ENCODE measurements at regions not wholly inside any gene's neighbourhood (a gene's known extent, or its start where the extent isn't known, plus 50 kb on each side); places are given as distances from the start of the nearest gene placed in this dataset.
"Not testable (repeated sequence)": the region's sequence is repeated elsewhere in the genome, so short reads cannot be mapped to it uniquely, and the experiment has no call there.

GRCh38 chr2:237235383-237236095, 149.8 kb downstream of the COPS8 start:
- peaks cover 12 to 28% (median 12%) of the 10 kb centered on the region in 3 donors for H3K27me3 Mint-ChIP-seq
- DNase-seq (no peak), ATAC-seq (ENCODE audit: low read depth in 2 of 2) (no peak)
- no peaks in the 10 kb centered on the region for H3K4me1 Mint-ChIP-seq
- no peak overlapping the region for H3K27ac Mint-ChIP-seq
- no peak overlapping the region for H3K4me3 Mint-ChIP-seq
- no peaks in the 10 kb centered on the region for H3K36me3 Mint-ChIP-seq
- H3K9me3 Mint-ChIP-seq = peaks cover 5 to 18% (median 7%) of the 10 kb centered on the region in 7 donors

DNA sequence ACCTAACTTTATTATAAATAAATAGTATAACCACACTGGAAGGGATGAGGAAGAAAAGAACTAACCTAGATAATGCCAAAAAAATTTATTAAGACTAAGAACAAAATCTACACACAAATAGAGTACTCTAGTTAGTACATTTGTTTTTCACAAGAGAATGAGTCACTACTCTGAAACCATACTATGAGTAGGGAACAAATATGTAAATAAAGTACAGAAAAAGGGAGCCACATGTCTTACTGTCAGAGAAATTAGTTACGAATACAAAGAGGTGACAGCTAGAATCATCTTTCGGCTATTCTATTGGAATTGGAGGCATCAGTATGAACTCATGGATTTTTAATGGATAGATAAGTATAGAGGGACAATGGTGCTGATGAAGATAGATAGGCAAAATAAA, 150.5 kb downstream of the COPS8 start:
- no peak overlapping the region for H3K27ac Mint-ChIP-seq
- DNase-seq (no peak), ATAC-seq (ENCODE audit: low read depth in 2 of 2) (no peak)
- no peaks in the 10 kb centered on the region for H3K36me3 Mint-ChIP-seq
- peaks cover 12 to 27% (median 12%) of the 10 kb centered on the region in 3 donors for H3K27me3 Mint-ChIP-seq
- peaks cover 5 to 24% (median 11%) of the 10 kb centered on the region in 7 donors for H3K9me3 Mint-ChIP-seq
- no peak overlapping the region for H3K4me3 Mint-ChIP-seq
- H3K4me1 Mint-ChIP-seq = no peaks in the 10 kb centered on the region

- DNase-seq (no peak), ATAC-seq (ENCODE audit: low read depth in 2 of 2) (no peak)
- Mint-ChIP-seq H3K36me3 (no peaks in the 10 kb centered on the region), H3K9me3 (peaks cover 2 to 40% (median 24%) of the 10 kb centered on the region in 7 donors), H3K27ac (no peak overlapping the region), H3K4me1 (no peaks in the 10 kb centered on the region), H3K27me3 (peaks cover 7 to 12% (median 7%) of the 10 kb centered on the region in 3 donors), H3K4me3 (no peak overlapping the region)
Measured at GRCh38 chr2:237238249-237238648, 152.6 kb downstream of the COPS8 start.

DNA sequence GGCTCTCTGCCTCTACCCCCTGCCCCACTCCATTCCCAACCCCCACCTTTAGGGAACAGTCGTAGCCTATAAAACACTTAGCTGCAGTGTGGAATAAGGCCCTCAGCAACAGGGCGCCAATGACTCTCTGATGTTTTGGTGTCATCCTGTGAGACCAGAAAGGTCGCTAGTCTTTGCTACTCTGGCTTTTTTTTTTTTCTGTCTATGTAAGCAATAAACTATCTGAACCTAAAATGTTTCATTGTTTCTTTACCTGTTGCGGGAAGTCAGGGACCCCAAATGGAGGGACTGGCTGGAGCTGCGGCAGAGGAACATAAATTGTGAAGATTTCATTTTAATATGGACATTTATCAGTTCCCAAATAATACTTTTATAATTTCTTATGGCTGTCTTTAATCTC, 154.6 kb downstream of the COPS8 start:
- no peaks in the 10 kb centered on the region for H3K4me1 Mint-ChIP-seq
- no peak overlapping the region for H3K27ac Mint-ChIP-seq
- H3K36me3 Mint-ChIP-seq = no peaks in the 10 kb centered on the region
- DNase-seq (no peak), ATAC-seq (ENCODE audit: low read depth in 2 of 2) (no peak)
- H3K4me3 Mint-ChIP-seq = no peak overlapping the region
- H3K9me3 Mint-ChIP-seq = peaks cover 5 to 48% (median 26%) of the 10 kb centered on the region in 7 donors
- H3K27me3 Mint-ChIP-seq = peaks cover under 1 to 12% (median 7%) of the 10 kb centered on the region in 3 donors

GRCh38 chr2:237240868-237241267, 155.2 kb downstream of the COPS8 start:
- ATAC-seq (ENCODE audit: low read depth in 2 of 2); H3K36me3 Mint-ChIP-seq; H3K4me3 Mint-ChIP-seq; H3K27ac Mint-ChIP-seq; H3K4me1 Mint-ChIP-seq; DNase-seq: not testable (repeated sequence)
- H3K27me3 Mint-ChIP-seq = peaks cover 7 to 12% (median 7%) of the 10 kb centered on the region in 3 donors
- H3K9me3 Mint-ChIP-seq = peaks cover 7 to 48% (median 26%) of the 10 kb centered on the region in 7 donors

- peaks cover 0 to 8% (median 7%) of the 10 kb centered on the region in 3 donors for H3K27me3 Mint-ChIP-seq
- peaks cover 7 to 48% (median 24%) of the 10 kb centered on the region in 7 donors for H3K9me3 Mint-ChIP-seq
- no peak overlapping the region for H3K4me3 Mint-ChIP-seq
- H3K27ac Mint-ChIP-seq = no peak overlapping the region
- DNase-seq (no peak), ATAC-seq (ENCODE audit: low read depth in 2 of 2) (no peak)
- H3K4me1 Mint-ChIP-seq = no peaks in the 10 kb centered on the region
- no peaks in the 10 kb centered on the region for H3K36me3 Mint-ChIP-seq
Measured at GRCh38 chr2:237242091-237242536, 156.4 kb downstream of the COPS8 start.

GRCh38 chr2:237243487-237243886, 157.8 kb downstream of the COPS8 start:
- peaks cover under 1 to 8% (median 2%) of the 10 kb centered on the region in 3 donors for H3K27me3 Mint-ChIP-seq
- no peak overlapping the region for H3K27ac Mint-ChIP-seq
- no peaks in the 10 kb centered on the region for H3K4me1 Mint-ChIP-seq
- no peak for DNase-seq
- peaks cover 7 to 49% (median 24%) of the 10 kb centered on the region in 7 donors for H3K9me3 Mint-ChIP-seq
- no peak for ATAC-seq (ENCODE audit: low read depth in 2 of 2)
- H3K4me3 Mint-ChIP-seq = no peak overlapping the region
- no peaks in the 10 kb centered on the region for H3K36me3 Mint-ChIP-seq

DNA sequence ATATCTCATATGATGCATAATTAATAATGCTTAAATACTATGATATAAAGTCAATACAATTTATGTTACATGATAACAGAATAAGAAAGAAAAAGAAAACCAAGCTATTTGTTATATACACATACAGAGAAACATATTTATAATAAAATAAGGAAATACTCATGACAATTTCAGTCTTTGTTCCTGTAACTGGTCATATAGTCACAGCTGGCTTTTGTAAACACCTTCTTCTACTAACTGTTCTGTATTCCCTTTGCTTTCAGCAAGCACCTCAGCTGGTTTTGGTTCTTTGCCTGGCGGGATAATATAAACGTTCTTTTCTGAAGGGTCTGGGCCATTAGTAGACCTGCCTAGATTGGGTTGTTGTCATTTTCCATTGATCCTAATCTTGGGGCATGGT, 158.5 kb downstream of the COPS8 start:
- DNase-seq (no peak), ATAC-seq (ENCODE audit: low read depth in 2 of 2) (no peak)
- Mint-ChIP-seq H3K4me1 (no peaks in the 10 kb centered on the region), H3K27ac (no peak overlapping the region), H3K27me3 (peaks cover 0 to 8% (median 7%) of the 10 kb centered on the region in 3 donors), H3K4me3 (no peak overlapping the region), H3K36me3 (no peaks in the 10 kb centered on the region), H3K9me3 (peaks cover 7 to 56% (median 27%) of the 10 kb centered on the region in 7 donors)

GRCh38 chr2:237244976-237245646, 159.4 kb downstream of the COPS8 start:
- H3K27me3 Mint-ChIP-seq = peaks cover 0 to 10% (median 8%) of the 10 kb centered on the region in 3 donors
- DNase-seq (no peak), ATAC-seq (ENCODE audit: low read depth in 2 of 2) (no peak)
- no peak overlapping the region for H3K27ac Mint-ChIP-seq
- H3K9me3 Mint-ChIP-seq = peaks cover 6 to 54% (median 24%) of the 10 kb centered on the region in 7 donors
- H3K4me1 Mint-ChIP-seq = no peaks in the 10 kb centered on the region
- H3K4me3 Mint-ChIP-seq = no peak overlapping the region
- H3K36me3 Mint-ChIP-seq = no peaks in the 10 kb centered on the region

- peaks cover 2 to 14% (median 3%) of the 10 kb centered on the region in 7 donors for H3K9me3 Mint-ChIP-seq
- no peaks in the 10 kb centered on the region for H3K4me1 Mint-ChIP-seq
- H3K4me3 Mint-ChIP-seq = no peak overlapping the region
- H3K27ac Mint-ChIP-seq = no peak overlapping the region
- DNase-seq = no peak
- peaks cover 4 to 15% (median 11%) of the 10 kb centered on the region in 3 donors for H3K27me3 Mint-ChIP-seq
- no peaks in the 10 kb centered on the region for H3K36me3 Mint-ChIP-seq
- no peak for ATAC-seq (ENCODE audit: low read depth in 2 of 2)
Measured at GRCh38 chr2:237250599-237250998, 163.4 kb downstream of the COL6A3 start.

DNA sequence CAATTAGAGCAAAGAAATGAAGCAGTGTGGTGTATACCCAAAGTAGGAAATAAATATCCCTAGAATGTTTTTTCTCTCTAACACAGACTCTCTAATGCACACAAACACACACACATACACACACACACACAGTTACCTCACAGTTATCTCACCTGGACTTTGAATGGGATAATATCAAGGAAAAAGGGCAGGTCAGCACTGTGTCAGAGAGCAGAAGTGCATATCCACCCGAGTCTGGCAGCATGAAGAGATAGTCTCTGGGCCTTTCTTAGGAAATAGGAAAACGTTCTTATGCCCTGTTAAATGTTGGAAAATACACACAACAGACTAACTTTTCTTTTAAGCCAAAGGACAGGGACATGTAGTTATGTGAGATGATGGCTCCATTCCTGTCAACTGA, 162.0 kb downstream of the COL6A3 start:
- Mint-ChIP-seq H3K27me3 (peaks cover 0 to 20% (median 15%) of the 10 kb centered on the region in 3 donors), H3K4me3 (no peak overlapping the region), H3K9me3 (peaks cover 0 to 14% (median 3%) of the 10 kb centered on the region in 7 donors)

GRCh38 chr2:237253046-237253702, 160.8 kb downstream of the COL6A3 start:
- Mint-ChIP-seq H3K9me3 (peaks cover 0 to 14% (median 3%) of the 10 kb centered on the region in 7 donors), H3K27me3 (peaks cover 6 to 27% (median 15%) of the 10 kb centered on the region in 3 donors), H3K4me1 (no peaks in the 10 kb centered on the region), H3K36me3 (no peaks in the 10 kb centered on the region), H3K4me3 (no peak overlapping the region), H3K27ac (no peak overlapping the region)
- ATAC-seq (ENCODE audit: low read depth in 2 of 2) = no peak
- DNase-seq = no peak

More for the DNA sequence above, 162.0 kb downstream of the COL6A3 start:
- Mint-ChIP-seq H3K4me1 (no peaks in the 10 kb centered on the region), H3K27ac (no peak overlapping the region), H3K36me3 (no peaks in the 10 kb centered on the region)
- DNase-seq (no peak), ATAC-seq (ENCODE audit: low read depth in 2 of 2) (no peak)

- Mint-ChIP-seq H3K36me3 (no peaks in the 10 kb centered on the region), H3K4me3 (no peak overlapping the region), H3K27me3 (peaks cover 7 to 18% (median 15%) of the 10 kb centered on the region in 3 donors), H3K27ac (no peak overlapping the region), H3K4me1 (no peaks in the 10 kb centered on the region), H3K9me3 (peaks cover 0 to 3% (median 0%) of the 10 kb centered on the region in 7 donors)
- DNase-seq (no peak), ATAC-seq (ENCODE audit: low read depth in 2 of 2) (no peak)
Measured at GRCh38 chr2:237254369-237254861, 159.5 kb downstream of the COL6A3 start.
